HG02973 (cell line): ENCODE measurements at regions not wholly inside any gene's neighbourhood (a gene's known extent, or its start where the extent isn't known, plus 50 kb on each side); places are given as distances from the start of the nearest gene placed in this dataset.
"Not testable (repeated sequence)": the region's sequence is repeated elsewhere in the genome, so short reads cannot be mapped to it uniquely, and the experiment has no call there.

ENCODE experiments used
- ATAC-seq: cut with Tn5 transposase; IDR thresholded peaks from one replicate; pipeline ENCODE4 v1.9.1; 2021; ENCODE audit warnings: moderate library complexity; ENCODE audit not compliant: unreplicated experiment

DNA sequence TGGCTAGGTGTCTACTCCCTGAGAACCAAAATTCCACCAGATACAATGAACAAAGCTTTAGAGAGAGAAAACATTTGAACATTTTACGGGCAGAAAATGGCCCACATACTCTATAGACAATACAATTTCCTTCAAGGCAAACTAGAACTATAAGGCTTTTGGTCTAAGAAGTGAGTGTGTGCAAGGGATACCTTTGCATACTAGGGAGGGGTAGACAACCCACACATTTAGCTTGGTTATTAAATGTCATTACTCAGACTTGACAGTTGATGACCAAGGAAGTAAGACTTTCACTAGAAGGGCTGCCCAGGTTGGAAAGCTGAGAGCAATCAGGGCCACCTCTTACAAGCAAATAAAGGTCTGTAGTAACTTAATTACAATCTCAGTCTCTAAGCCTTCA lies 64.0 kb upstream of the PLEKHM1 start:
- not testable (repeated sequence) for ATAC-seq

DNA sequence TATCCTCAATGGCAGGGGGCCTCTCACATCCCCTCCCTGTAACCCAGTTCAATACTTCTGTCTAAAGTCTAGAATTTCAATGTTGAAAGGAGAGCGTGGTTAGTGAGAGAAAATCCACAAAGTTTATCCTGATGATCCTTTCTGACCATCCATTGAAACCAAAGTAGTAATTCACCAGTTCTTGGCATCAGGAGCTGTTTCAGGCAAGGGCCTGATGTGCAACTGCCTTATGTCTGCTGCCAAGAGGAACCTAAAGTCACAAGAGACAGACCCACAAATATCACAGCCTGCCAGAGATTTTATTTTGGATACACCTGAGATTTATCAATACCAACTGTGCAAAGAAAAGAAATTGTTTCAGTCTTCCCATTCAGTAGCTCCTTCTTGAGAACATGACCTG lies 68.3 kb upstream of the PLEKHM1 start:
- not testable (repeated sequence) for ATAC-seq

DNA sequence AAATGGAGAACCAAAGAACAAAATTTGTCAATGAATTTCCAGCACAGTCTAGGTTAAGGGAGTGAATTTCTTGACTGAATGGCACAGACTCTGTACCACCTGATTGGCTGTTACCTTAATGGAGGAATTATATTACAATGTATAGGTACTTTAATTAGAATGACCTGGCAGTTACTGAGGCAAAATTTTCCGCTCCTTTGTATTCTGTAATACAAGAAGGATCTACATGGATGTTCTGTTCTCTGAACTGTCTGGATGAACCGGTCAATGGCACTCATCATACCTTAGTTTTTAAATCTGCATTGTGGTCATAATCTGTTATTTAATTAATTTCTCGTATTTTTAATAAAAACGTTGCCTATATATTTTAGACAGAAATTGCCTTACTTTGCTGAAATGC lies 72.3 kb upstream of the PLEKHM1 start:
- not testable (repeated sequence) for ATAC-seq

DNA sequence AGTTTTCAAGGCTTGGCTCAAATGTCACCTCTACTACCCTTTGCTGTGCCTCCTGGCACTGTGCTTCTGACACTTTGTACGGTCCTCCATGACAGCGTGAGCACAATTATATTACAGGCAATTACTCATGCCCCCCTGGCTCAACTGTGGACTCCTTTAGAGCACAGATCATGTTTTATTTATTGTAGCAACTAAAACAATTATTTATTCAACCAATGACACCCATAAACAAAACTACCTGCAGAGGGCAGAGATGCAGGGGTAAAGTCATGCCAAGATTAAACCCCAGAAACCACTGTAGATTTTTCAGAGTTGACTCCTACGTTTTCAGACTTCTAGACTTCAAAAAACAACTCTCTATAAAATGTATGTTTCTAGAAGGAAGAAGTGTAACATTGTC lies 72.8 kb upstream of the PLEKHM1 start:
- not testable (repeated sequence) for ATAC-seq

DNA sequence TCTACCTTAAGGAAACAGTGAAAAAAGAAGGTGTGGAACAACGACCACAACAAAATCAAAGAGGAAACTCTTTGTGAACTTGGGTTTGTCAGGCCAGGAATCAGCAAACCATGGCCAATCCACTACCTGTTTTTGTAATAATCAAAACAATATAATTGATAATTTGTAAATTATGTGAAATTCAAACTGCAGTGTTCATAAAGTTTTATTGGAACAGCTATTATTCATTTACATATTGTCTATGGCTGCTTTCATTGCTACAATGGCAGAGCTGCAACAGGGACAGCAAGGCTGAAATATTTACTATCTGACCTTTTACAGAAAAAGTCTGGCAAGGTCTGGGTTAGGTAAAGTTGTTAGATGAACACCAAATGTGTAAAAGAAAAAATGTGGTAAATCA lies 77.8 kb upstream of the PLEKHM1 start:
- ATAC-seq = not testable (repeated sequence)

DNA sequence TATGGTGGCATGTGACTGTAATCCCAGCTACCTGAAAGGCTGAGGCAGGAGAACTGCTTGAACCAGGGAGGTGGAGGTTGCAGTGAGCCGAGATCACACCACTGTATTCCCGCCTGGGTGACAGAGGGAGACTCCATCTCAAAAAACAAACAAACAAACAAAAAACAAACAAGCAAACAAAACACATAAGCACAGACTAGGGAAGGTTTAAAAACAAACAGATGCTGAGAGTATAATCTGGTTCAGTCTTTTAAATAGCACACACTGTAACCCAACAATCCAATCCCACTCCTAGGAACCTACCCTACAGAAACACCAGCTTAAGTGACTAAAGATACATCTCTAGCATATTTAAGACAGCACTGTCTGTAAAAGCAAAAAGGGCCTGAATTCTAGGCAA lies 82.8 kb upstream of the PLEKHM1 start:
- ATAC-seq = not testable (repeated sequence)

DNA sequence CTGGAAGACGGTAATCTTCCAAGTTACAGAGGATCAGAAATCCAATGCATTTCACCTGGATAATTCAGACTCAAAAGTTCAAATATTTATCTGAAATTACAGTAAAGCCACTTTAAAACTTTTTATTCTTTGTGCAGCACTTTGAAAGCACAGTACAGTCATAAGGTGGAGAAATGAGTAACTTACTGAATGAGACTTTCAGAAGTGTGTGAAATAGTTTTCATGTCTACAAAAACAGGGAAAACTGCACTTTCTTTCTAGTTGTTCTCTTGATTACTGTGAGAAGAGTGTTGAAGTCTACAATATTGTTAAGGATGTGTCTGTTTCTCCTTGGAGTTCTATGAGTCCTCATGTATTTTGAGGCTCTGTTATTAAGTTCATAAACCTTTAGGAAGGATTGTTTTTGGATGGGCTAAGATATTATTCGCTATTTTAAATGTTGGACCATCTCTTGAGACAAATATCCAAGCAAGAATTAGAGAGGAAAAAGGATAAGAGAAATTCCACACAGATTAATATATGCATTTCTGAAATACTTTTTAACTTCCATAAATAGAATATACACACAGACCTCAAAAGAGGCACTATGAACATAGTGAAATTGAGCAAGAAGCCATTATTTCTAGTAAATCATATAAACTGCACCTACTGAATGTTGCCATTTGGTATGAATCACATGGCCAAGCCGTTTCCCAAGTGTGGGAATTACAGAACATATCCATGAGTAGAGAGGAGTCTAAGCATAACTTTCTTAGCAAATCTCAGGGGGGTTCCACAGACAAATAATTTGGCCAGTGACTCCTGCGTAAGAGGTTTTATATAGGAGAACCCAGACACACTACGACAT lies 83.6 kb upstream of the PLEKHM1 start:
- no peak for ATAC-seq

DNA sequence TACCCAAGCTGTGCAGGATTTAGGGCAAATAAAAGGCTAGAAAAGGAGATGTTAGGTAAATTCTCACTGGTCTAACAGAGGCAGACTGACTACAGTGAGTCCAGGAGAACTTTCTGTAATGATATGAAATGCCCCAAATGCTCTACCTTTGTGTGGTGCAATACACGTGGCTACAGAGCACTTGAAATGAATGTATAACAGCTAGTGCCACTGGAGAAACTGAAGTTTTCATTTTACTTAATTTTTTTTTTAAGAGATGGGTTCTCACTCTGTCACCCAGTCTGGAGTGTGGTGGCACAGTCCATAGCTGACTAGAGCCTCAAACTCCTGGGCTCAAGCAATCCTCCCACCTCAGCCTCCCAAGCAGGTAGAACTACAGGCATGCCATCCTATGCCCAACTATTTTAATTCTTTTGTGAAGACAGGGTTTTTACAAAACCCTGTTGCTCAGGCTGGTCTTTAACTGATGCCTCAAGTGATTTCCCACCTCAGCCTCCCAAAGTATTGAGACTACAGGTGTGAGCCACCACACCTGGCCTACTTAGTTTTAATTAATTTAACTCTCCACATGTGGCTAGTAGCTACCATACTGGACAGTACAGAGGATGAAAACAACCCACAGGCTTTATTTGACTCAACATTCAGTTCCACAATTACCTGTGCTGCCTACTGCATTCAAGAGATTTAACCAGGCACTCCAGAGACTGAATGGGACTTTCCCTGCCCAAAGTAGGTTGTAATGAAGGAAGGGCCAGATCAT lies 84.8 kb upstream of the PLEKHM1 start:
- ATAC-seq = no peak

DNA sequence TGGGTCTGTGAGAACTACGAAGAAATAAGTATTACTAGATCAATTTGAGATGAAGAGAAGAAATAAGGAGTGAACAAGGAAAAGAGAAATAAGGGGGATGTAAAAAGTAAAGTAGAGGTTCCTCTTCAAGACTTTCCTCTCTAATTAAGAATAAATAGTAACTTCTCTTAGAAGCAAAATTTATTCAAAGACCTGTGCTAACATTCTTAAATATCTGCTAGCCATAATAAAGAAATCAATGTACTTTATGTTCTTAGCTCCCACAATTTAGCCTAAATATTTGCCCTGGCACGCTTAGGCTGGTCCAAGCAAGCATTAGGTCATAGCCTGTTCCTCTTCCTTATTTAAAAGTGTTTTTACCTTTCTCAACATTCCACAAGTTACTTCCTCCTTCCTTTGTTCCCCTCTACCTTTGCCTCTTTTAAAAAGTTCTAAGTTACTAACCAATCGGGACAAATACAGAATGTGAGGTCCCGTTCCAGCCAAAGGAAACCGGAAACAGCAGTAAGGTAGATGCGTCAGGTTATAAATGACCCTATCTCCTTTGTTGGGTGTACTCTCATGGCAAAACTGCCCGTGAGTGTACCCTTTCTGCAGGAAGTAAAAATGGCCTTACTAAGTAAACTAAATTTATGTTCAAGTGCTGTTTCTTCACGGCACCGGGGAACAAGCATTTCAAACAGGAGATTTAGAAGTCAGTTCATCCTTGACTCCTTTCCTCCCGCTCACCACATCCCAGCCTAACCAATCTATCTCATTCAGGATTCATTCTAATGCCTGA lies 86.2 kb upstream of the PLEKHM1 start:
- not testable (repeated sequence) for ATAC-seq

DNA sequence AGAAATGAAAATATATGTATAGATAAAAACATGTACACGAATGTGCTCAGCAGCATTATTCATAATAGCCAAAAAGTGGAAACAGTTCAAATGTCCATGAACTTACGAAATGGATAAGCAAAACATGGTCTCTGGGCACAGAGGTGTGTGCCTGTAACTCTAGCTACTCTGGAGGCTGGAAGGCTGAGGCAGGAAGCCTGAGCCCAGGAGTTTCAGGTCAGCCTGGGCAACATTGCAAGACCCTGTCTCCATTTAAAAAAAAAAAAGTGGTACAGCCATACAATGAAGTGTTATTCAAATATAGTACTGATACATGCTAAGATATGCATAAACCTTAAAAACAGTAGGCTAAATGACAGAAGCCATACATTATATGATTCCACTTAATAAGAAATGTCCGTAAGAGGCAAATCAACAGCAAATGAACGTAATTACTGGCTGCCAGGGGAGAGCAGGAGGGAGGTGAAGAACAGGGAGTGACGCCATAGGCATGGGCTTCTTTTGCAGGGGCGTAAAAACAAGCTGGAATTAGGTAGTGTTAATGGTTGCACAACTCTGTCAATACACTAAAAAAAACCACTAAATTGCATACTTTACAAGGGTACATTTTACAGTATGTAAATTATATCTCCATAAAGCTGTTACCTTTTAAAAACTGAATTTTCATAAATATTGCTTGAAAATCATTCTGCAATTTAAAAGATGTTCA lies 87.2 kb upstream of the PLEKHM1 start:
- no peak for ATAC-seq

DNA sequence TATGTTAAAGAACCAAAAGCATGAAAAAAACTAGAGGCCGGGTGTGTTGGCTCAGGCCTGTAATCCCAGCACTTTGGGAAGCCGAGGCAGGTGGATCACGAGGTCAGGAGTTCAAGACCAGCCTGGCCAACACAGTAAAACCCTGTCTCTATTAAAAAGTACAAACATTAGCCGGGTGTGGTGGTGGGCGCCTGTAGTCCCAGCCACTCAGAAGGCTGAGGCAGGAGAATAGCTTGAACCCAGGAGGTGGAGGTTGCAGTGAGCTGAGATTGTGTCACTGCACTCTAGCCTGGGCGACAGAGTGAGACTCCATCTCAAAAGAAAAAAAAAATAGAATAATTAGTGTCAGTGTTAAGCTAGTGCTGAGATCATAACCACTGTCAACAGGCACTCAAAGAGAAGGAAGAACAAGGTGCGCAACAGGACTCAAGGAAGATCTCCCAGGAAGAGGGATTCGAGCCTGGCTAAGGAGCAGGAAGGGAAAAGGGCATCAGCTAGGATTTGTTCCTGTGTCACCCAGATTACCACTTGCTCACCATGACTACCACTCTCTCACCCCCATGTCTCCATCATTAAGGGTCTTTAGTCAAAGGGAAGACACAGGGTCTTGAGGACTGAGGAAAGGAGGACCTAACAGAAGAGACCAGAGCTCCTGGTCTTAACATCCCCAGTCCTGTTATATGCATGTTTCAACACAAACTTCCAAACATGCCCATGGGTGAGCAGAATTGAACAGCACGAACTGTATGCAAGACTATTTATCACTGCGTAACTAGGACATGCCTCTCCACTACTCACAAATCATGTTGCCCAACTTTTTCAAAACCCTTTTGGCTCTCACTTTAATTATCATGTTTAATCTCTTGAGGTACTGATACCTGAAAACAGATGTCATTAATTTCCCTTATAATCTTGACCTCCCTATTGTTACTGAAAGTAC lies 88.3 kb upstream of the PLEKHM1 start:
- ATAC-seq = no peak

DNA sequence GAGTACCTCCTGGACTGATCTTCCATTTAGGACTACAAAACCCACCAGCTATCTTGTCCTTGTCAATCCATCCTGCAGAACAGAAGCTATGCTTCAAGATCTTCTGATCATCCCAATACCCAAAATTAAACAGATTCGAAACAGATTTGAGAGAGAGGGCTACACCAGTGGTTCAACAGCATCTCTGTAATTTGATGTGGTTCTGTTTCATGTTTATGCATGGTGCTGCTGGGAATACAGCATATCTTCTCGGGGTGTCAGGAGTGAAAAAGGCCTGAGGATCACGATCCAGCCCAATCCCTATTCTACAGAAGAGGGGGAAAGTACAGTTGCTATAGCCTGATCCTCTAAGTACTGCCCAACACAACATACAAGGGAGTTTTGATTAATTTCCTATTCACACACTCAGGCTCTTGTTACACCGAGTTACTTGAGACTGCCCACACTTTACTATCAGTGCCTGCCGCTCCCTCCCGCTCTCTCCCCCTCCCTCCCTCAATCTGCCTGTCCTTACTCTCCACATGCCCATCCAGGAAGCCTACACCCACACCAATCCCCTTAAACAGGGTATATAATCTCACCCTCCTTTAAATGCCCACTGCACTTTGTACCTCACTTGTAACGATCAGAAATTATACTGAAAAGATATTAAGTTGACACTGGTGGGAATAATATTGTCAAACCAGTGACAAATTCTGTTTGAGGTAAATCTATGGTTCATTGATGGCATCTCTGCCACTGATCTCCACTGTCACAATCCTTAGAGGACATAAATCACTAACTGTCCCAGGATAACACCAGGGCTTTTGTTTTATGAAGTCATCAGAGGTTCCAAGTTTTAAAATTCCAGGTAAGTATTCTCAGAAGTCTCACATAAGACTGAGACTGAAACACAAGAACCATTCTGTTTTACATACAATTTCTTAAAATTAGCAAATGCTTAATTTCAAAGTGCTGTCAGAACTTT lies 89.3 kb upstream of the PLEKHM1 start:
- no peak for ATAC-seq

DNA sequence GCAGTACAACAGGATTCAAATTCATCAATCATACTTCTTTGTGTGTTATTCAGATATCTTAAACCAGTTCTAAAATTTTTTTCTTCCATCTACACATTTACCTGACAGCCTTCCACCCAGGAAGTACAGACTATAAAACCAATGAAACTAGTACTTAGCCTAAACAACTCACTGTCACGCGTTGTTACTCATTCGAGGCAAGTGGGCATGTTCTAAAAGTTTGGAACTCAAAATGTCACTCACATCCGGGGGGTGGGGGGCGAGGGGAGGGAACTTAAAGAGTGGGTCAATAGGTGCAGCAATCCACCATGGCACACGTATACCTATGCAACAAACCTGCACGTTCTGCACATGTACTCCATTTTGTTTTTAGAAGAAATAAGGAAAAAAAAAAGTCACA lies 90.4 kb upstream of the PLEKHM1 start:
- ATAC-seq = no peak

DNA sequence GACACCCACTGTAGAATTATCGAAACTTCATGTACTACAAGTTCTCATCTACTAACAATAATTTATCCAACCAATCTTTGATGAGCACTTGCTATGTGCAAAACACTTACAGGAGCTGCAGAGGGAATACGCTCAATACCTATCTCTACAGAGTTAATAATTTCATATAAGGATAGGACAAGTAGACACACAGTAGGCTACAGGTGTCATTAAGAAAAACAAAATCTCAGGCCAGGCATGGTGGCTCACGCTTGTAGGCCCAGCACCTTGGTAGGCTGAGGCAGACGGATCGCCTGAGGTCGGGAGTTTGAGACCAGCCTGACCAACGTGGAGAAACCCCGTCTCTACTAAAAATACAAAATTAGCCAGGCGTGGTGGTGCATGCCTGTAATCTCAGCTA lies 91.3 kb upstream of the PLEKHM1 start:
- ATAC-seq = no peak

DNA sequence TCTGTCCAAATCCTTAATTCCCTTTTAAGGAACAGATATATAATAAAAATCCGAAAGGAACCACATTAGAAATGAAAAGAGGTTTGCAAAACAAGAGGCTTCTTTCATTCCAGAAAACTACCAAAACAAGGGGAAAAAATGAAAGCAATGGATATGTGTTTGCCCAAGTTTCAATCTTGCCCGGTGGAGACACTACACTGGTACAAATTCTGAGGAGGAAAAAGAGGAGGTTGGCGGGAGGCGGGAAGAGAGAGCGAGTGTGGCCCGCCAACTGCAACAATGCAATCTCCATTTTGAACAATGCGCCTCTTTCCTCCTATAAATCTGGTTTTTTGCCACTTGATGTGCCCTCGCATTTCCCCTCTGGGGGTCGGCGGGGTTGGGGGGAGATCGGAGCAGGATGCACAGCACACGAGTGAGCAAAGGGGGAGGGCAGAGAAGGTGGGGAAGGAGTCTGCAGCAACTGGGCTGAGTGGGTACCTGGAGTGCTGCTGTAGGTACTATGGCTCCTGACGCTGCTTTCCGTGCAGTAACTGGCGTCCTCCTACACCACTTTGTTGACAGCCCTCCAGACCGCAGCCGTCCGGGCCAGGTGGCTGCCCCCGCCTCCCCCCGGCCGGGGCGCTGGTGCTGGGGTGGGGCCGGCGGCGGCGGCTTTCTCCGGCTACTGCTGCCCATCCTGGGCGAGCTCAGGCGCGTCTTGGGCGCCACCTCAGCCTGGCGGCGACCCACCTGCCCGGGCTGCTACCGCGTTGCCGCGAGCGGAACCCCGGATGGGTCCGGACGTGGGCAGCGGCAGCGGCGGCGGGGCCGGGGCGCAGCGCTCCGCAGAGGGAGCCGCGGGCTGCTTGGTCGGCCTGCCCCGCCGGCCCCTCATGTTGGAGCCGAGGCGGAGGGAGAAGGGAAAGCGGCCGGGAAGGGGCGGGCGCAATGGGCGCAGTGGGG lies 93.8 kb upstream of the PLEKHM1 start:
- peak; percentile 46 for ATAC-seq

DNA sequence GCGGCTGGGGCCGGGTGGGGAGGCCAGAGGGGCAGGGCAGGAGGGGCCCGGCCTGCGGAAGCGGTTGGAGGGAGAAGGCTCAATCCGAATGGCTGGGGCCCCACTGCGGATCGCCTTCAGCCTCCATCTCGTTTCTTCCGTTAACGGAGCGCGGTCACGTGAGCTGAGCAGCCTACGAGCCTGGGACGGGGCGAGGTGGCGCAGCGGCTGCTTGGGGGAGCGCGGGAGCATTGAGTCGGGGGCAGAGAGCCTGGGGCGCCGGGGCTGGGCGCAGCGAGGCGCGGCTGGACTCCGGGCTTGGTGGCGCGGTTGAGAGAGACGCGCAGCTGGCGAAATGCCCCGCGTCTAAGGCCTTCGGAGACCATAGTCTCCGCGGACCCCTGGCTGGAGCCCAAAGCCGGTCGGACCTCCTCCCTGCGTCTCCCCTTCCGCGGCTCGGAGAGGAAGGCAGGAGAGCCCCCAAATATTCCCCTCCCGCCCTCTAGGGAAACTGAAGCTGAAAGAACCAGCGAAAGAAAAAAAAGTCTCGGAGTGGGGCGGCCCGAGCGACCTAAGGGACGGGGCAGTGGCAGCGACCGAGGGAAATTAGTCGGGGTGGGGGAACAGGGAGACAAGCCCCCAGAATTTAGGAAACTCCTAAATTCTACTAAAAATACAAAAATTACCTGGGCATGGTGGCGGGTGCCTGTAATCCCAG lies 94.7 kb upstream of the PLEKHM1 start:
- peak; percentile 63 for ATAC-seq
